Thymus (tissue), 11 donors: ENCODE measurements at regions not wholly inside any gene's neighbourhood (a gene's known extent, or its start where the extent isn't known, plus 50 kb on each side); places are given as distances from the start of the nearest gene placed in this dataset.

Experiments
- DNase-seq, 9 donors: peaks; one replicate each; pipeline ENCODE4 v3.0.0-alpha.2; 2013; ENCODE audit warnings: low spot score in 9 of 9, low read depth in 6 of 9, missing footprints in 1 of 9
- H3K27ac ChIP-seq, 2 donors: one replicate each; pipeline ENCODE4 v1.5.1; 2013; ENCODE audit warnings: control low read depth in 1 of 2, low read depth in 1 of 2, low read length in 1 of 2, mild to moderate bottlenecking in 1 of 2, moderate library complexity in 1 of 2
- H3K27me3 ChIP-seq, 2 donors: one replicate each; pipeline ENCODE4 v1.5.1; 2013; ENCODE audit warnings: low read length in 1 of 2; ENCODE audit not compliant: control insufficient read depth in 2 of 2, insufficient read depth in 1 of 2
- H3K36me3 ChIP-seq, 2 donors: one replicate each; pipeline ENCODE4 v1.5.1; 2013; ENCODE audit warnings: low read length in 1 of 2, mild to moderate bottlenecking in 1 of 2, moderate library complexity in 1 of 2; ENCODE audit not compliant: control insufficient read depth in 2 of 2, insufficient read depth in 2 of 2
- H3K4me1 ChIP-seq, 2 donors: one replicate each; pipeline ENCODE4 v1.5.1; 2013; ENCODE audit warnings: low read length in 2 of 2; ENCODE audit not compliant: control insufficient read depth in 2 of 2, insufficient read depth in 2 of 2
- H3K4me3 ChIP-seq, 2 donors: one replicate each; pipeline ENCODE4 v1.5.1; 2013; ENCODE audit warnings: low read length in 2 of 2, control low read depth in 1 of 2, mild to moderate bottlenecking in 1 of 2
- H3K9me3 ChIP-seq, 2 donors: one replicate each; pipeline ENCODE4 v1.5.1; 2013; ENCODE audit warnings: low read length in 1 of 2, mild to moderate bottlenecking in 1 of 2; ENCODE audit not compliant: control insufficient read depth in 2 of 2, insufficient read depth in 1 of 2
- WGBS: extraction: QIAGEN DNeasy Blood & Tissue Kit; methylation state at CpG from one replicate; pipeline ENCODE4 v1.1.7; 2013; 5-methylcytosine and 5-hydroxymethylcytosine counted together
- donor health status: healthy.

GRCh38 chr1:38787041-38787440 is 72.5 kb downstream of the RRAGC start:
- 77% methylated on average over 3 of the region's 3 CpGs for WGBS
- H3K9me3 ChIP-seq, result no peaks in the 10 kb centered on the region
- no peak for DNase-seq

GRCh38 chr1:38786040-38786436 is 73.5 kb downstream of the RRAGC start:
- DNase-seq, result no peak
- Histone ChIP-seq H3K36me3 (no peaks in the 10 kb centered on the region), H3K9me3 (no peaks in the 10 kb centered on the region), H3K4me1 (no peaks in the 10 kb centered on the region), H3K4me3 (no peak overlapping the region), H3K27me3 (peaks cover 11 to 43% of the 10 kb centered on the region in 2 donors), H3K27ac (no peak overlapping the region)
- 81% methylated on average over 6 of the region's 6 CpGs for WGBS

More at GRCh38 chr1:38787041-38787440, 72.5 kb downstream of the RRAGC start:
- H3K4me3 ChIP-seq, result no peak overlapping the region
- no peak overlapping the region for H3K27ac ChIP-seq
- H3K36me3 ChIP-seq, result no peaks in the 10 kb centered on the region
- peaks cover 11 to 39% of the 10 kb centered on the region in 2 donors for H3K27me3 ChIP-seq
- no peaks in the 10 kb centered on the region for H3K4me1 ChIP-seq

GRCh38 chr1:38785285-38786039 is 74.1 kb downstream of the RRAGC start:
- 83% methylated on average over 4 of the region's 4 CpGs for WGBS
- H3K27me3 ChIP-seq, result peaks cover 11 to 43% of the 10 kb centered on the region in 2 donors
- DNase-seq, result no peak

GRCh38 chr1:38784452-38785284 is 74.9 kb downstream of the RRAGC start:
- no peak overlapping the region for H3K4me3 ChIP-seq
- no peak for DNase-seq
- no peaks in the 10 kb centered on the region for H3K9me3 ChIP-seq
- no peak overlapping the region for H3K27ac ChIP-seq
- H3K36me3 ChIP-seq, result no peaks in the 10 kb centered on the region
- H3K4me1 ChIP-seq, result no peaks in the 10 kb centered on the region
- peaks cover 11 to 41% of the 10 kb centered on the region in 2 donors for H3K27me3 ChIP-seq
- WGBS, result 93% methylated on average over 6 of the region's 6 CpGs

More at GRCh38 chr1:38785285-38786039, 74.1 kb downstream of the RRAGC start:
- Histone ChIP-seq H3K4me3 (no peak overlapping the region), H3K4me1 (no peaks in the 10 kb centered on the region), H3K36me3 (no peaks in the 10 kb centered on the region), H3K9me3 (no peaks in the 10 kb centered on the region), H3K27ac (no peak overlapping the region)

- no peaks in the 10 kb centered on the region for H3K36me3 ChIP-seq
- WGBS, result 45% methylated on average over 34 of the region's 34 CpGs
- DNase-seq, result no peak
- no peak overlapping the region for H3K27ac ChIP-seq
- H3K4me3 ChIP-seq, result no peak overlapping the region
- H3K9me3 ChIP-seq, result no peaks in the 10 kb centered on the region
- H3K4me1 ChIP-seq, result no peaks in the 10 kb centered on the region
- peaks cover 11 to 40% of the 10 kb centered on the region in 2 donors for H3K27me3 ChIP-seq
Observed at GRCh38 chr1:38783640-38784229, 75.8 kb downstream of the RRAGC start.

- no peaks in the 10 kb centered on the region for H3K36me3 ChIP-seq
Observed at GRCh38 chr1:38781872-38782617, 77.5 kb downstream of the RRAGC start.

GRCh38 chr1:38780133-38780532 is 79.4 kb downstream of the RRAGC start:
- Histone ChIP-seq H3K9me3 (no peaks in the 10 kb centered on the region), H3K4me1 (no peaks in the 10 kb centered on the region), H3K27ac (no peak overlapping the region), H3K27me3 (peaks cover 11 to 31% of the 10 kb centered on the region in 2 donors), H3K4me3 (no peak overlapping the region), H3K36me3 (no peaks in the 10 kb centered on the region)
- DNase-seq, result no peak
- WGBS, result 79% methylated on average over 4 of the region's 4 CpGs

More at GRCh38 chr1:38781872-38782617, 77.5 kb downstream of the RRAGC start:
- H3K4me1 ChIP-seq, result no peaks in the 10 kb centered on the region
- H3K27ac ChIP-seq, result no peak overlapping the region
- peaks cover 11 to 37% of the 10 kb centered on the region in 2 donors for H3K27me3 ChIP-seq
- H3K4me3 ChIP-seq, result no peak overlapping the region
- no peaks in the 10 kb centered on the region for H3K9me3 ChIP-seq
- WGBS, result 64% methylated on average over 4 of the region's 4 CpGs
- no peak for DNase-seq

- no peaks in the 10 kb centered on the region for H3K36me3 ChIP-seq
- H3K4me1 ChIP-seq, result no peaks in the 10 kb centered on the region
- no peak for DNase-seq
- peaks cover 10 to 26% of the 10 kb centered on the region in 2 donors for H3K27me3 ChIP-seq
- no peak overlapping the region for H3K4me3 ChIP-seq
- 83% methylated on average over 5 of the region's 5 CpGs for WGBS
- H3K9me3 ChIP-seq, result no peaks in the 10 kb centered on the region
- no peak overlapping the region for H3K27ac ChIP-seq
Observed at GRCh38 chr1:38779491-38779890, 80.1 kb downstream of the RRAGC start.
